ENCODE measurements at regions not wholly inside any gene's neighbourhood (a gene's known extent, or its start where the extent isn't known, plus 50 kb on each side); places are given as distances from the start of the nearest gene placed in this dataset.

DNA sequence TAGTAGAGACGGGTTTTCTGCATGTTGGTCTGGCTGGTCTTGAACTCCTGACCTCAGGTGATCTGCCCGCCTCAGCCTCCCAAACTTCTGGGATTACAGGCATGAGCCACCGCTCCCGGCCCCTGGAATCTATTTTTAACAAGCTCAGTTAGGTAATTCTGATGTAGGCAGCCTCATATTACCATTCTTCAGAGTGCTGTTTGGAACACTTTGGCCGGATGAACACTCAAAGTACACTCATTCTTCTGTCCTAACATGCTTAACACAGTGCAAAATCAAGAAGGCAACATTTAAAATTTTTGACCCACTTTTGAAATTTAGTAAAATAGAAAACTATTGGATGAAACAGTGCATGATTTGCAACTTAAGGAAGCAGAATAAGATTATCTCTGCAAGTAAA lies 586.7 kb upstream of the CHORDC1 start:
- no peak for DNase-seq

DNA sequence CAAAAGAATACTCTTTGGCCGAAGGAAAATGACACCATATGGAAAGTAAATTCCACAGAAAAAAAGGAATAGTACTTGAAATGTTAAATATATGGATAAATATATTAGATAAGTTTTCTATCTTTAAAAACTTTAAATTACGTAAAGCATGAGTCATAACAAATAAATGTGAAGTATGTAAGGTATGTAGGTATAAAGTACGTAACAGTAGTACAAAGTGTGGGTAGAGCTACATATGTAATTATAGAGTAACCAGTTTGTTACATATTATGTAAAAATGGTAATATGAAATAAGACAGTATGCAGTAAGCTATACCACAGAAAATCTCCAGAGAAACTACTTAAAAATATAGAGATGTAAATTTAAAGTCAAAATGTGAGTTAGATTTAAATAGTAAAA lies 582.3 kb upstream of the CHORDC1 start:
- no peak for DNase-seq

DNA sequence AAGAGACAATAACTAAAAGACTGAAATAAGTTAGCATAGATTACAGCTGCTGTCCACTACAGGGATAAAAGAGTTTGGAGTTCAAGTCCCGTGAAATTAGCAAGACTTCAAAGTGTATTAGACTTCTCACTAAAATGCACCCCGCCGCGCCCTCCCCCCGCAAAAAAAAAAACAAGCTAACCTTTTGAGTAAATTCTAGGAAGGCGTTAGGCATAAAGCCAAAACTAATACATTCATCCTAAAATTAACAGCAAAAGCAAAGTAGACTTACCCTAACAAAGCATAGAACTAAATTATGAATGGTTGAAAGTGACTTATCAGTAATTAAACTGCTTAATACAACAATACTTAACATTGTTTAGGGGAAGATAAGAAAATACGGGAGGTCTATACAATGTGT lies 581.0 kb upstream of the CHORDC1 start:
- no peak for DNase-seq

DNA sequence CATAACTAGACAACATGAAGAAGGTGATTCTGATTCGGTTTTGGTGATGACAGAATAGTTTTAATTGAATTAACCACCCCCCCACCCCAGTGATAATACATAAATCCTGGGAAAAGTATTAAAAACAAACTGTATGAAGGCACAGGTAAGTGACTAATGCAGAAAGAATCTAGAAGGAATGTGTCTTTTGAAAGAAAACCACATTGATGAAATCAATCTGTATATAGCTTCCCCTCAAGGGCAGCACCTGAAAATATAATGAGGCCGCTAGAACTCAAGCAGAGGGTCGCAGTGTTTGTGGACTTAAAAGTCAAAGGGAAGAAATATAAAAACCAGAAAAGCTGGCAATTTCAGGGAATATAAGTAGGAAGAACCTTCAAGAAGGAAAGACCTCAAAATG lies 580.5 kb upstream of the CHORDC1 start:
- DNase-seq = no peak

DNA sequence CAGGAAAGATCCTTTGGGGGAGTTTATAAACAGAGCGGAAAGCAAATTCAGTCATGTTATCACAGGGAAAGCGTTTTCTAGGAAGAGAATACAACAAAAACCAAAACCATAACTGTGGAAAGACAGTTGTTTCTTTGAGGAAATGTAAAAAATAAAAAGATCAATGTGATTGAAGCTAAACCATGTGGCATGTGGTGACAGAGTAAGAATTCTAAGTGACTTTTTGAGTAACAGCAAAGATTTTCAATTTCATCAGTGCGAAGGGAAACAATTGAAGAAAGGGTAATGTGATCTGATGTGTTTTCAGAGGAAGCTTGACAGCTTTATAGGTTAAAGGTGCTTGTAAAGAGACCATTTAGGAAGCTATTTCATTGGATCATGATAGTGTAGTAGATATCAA lies 575.9 kb upstream of the CHORDC1 start:
- no peak for DNase-seq

DNA sequence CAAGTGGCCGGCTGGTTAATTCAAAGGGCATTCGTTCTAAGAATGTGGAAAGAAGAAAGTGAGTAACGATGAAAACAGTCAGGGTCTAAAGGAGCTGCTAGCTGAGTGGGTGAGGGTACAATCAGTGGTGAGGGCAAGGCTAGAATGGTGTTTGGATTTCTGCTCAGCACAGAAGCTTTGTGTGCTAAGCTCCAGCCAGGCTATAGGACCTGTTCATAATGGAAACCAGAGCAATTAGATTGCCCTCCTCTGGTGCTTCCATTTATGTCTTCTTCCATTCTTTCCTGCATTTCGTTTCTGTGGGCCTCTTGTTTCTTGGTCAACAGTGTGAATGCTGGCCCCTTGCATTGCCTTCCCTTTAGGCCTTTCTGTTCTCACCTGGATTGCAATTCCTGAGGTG lies 572.9 kb upstream of the CHORDC1 start:
- no peak for DNase-seq

DNA sequence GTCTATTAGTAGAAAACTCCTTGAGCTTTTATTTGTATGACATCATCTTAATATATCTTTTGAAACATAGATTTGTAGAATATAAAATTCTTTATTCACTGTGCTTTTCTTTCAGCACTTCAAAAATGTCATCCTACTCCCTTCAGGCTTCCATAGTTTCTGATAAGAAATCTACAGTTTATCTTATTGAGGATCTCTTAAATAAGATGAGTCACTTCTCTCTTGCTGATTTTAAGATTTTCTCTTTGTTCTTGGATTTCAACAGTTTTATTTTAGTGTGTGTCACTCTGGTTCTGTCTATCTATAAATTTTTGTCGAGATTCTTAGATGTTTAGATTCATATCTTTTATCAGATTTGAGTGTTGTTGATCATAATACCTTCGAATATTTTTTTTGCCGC lies 566.1 kb upstream of the CHORDC1 start:
- no peak for DNase-seq

DNA sequence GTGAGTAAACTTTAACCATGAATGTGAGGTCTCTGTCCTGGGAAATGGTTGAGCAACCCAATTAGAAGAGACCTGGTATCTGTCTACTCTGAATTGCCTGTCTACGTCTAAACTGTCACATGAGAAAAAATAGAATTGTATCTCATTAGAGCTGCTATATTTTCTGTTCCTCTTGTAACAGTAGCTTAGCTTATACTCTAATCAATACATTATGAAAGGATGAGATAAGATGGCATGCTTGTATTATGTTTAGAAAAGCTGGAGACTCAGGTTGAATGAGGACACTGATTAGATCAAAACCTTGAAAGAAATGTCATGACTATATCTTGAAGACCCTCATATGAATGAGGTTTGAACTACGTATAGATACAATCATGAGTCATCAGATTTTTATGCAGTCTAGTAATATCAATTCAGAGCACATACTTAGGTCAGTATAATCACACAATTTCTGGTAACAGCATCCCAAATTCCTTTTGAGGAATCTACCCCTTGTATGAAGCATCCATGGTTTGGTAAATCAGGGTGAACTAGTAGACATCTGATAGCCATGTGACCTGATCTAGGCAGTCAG lies 561.5 kb upstream of the CHORDC1 start:
- DNase-seq = no peak

DNA sequence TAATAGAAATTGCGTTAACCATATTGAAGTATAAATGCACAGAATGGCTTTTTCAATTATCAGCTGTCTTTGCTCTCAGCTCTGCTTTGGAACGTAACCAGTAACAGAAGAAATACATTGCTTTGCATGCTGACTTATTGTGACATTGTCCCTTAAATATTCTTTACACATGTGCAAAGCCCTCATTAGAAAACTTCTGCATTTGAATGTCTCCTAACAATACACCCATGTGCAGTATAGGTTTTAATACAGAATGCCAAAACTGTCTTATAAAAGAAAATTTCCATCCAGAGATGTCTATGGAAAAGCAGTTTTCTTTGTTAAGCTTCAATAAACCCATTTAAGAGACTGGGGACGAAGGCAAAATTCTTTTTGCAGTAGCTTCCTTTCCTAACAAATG lies 560.3 kb upstream of the CHORDC1 start:
- no peak for DNase-seq

DNA sequence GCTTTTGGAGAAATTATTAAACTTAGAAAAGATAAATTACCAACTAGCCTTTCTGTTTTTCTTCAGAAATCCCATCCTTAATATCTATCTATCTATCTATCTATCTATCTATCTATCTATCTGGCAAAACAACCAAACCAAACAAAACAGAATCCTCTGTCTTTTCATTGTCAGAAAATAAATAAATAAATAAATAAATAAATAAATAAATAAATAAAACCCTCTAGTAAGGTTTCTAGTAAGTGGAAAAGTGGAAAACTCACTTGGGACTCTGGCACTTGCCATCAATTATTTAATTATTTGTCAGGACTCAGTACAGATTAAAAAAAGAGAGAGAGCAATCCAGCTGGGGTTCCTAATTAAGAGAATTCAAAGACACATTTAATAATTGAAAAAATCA lies 556.2 kb upstream of the CHORDC1 start:
- DNase-seq = no peak

DNA sequence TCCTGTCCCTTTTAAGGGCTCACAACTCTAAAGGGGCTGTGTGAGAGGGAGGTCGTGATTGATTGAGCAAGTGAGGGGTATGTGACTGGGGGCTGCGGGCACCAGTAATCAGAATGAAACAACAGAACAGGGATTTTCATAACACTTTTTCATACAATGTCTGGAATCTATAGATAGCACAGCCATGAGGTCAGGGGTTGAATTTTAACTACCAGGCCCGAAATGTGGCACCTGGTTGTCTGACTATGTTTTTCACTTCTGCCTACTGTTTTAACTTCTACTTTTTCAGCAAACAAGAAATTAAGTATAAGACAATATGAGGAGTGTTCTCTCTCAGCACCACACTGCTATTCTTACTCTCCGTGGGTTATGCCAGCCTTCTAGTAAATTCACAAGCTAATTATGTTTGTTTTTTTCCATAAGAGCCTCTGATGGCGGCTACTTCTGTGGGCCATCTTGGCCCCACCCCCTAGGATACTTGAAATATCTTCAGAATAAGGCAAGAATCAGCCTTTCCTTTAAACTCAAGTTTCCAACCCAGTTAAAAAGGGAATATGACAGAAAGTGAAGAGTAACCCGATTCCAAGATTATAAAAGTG lies 552.8 kb upstream of the CHORDC1 start:
- no peak for DNase-seq

DNA sequence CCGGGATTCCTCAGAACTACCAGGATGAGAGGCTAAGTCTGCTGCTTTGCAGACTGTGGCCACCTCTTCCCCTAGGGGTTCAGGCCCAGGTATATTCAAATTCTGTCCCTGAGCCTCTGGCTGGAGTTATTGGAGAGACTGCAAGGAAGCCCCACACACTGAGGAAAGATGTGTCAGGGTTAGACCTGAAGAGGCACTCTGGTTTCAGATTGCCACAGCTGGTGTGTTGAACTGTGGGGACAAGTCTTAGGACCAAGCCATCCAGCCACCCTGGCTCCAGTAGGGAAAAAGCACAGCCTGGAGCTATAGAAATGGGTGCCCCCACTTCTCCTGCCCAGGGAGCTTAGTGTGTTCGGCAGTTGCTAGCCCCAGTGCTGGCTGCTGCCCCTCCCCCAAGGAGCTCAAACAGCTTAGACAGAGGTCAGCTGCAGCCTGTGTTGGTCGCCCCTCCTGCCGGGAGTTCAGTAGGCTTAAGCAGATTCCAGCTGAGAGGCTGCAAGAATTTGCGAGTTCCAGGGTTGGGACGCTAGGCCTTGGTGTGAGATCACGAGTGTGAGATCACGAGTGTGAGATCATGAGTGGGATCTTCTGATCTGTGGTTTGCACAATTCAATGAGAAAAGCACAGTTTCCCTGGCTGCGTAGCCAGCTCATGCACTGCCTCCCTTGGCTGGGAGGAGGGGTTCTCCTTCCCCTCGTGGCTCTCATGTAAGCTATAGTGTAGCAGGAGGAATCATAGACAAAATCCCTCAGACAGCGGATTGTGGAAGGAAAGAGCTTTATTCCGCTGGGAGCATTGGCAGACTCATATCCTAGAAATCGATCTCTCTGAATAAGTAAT lies 552.1 kb upstream of the CHORDC1 start:
- no peak for DNase-seq

DNA sequence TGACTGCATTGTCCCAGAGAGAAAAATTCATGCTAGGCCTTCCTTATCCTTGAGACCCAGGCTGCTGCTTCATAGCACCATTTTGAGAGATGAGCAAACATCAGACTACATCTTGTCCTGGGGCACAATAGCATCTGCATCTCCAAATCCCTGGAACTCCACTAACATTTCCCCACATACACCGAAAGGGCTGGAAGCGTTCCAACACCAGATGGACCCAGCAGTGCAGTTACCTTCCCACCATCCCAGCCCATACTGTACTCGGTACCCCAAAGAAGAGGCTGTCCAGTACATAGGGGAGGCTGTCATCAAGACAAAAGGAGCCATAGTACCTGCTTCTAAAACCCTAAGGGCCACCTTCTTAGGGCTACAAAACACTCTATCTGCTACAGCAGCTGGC lies 547.2 kb upstream of the CHORDC1 start:
- DNase-seq = no peak

DNA sequence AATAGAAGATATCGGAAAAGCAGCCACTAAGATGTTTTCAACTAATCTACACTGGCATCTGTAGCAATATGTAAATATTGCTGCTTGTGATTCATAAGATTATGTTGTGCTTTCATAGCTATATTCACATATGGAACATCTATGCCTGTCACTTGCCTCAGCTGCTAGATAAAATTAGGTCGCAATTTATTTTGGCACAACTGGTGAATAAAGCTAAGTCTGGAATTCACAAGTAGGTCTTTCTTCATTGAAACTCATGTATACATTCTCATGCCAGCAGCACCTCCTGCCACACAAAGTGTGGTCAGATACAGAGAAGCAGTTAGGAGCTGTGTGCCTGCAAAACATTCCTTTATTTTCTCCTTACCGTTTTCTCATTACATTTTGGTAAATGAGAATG lies 543.3 kb upstream of the CHORDC1 start:
- DNase-seq = no peak

DNA sequence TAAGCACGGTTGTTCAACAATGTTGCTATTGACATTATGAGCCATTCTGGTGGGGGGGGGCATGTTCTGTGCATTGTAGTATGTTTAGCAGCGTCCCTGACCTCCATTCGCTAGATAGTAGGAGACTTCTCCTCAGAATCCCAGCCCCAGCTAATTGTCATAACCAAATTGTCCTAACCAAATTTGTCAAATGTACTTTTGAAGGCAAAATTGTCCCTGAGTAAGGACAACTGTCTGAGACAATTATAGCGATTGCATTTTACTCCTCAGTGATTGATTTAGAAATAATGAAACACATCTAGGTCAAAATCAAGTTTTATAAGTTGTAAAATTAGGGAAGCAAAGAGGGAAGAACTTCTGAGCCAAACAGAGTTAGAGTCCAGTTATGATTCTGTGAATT lies 541.8 kb upstream of the CHORDC1 start:
- no peak for DNase-seq

DNA sequence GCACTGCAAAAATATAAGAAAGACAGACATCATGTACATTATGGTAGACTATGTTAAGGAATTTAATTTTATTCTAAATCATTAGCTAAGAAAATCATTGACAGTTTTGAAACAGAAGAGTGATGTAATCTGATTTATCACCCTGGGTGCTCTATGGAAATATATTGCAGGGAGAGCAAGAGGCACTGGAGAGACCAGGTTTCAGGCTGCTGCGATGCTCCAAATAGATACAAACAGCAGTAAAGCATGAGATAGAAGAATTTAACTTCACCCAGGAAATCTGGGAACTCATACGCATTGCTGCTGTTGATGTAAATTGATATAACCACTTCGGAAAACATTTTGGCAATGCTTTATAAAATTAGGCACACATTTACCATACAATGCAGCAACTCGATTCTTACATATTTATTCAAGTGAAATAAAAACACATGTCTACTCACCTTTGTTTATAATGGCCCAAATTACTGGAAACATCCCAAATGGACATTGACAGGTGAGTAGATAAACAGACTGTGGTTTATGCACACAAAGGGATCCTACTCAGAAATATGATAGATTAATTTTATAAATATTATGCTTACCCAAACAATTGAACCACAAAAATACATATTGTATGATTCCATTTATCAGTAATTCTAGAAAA lies 535.1 kb upstream of the CHORDC1 start:
- no peak for DNase-seq

DNA sequence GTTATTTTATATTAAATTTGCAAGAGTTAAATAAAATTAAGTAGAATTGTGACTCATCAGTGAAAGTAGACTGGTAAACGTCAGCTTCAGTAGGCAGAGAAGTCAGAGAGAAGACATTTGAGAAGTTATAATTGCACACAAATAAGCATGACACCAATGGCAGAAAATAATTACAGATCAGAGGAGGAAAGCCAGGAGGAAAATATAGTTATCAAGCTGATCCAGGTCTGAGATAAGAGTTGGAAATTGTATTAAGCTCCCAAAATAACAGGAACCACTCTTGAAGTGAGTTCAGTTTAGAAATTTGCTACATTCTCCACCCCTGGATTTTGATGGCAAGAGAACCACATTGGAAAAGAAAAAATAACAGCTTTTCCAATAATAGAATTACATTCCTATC lies 533.8 kb upstream of the CHORDC1 start:
- DNase-seq = no peak

DNA sequence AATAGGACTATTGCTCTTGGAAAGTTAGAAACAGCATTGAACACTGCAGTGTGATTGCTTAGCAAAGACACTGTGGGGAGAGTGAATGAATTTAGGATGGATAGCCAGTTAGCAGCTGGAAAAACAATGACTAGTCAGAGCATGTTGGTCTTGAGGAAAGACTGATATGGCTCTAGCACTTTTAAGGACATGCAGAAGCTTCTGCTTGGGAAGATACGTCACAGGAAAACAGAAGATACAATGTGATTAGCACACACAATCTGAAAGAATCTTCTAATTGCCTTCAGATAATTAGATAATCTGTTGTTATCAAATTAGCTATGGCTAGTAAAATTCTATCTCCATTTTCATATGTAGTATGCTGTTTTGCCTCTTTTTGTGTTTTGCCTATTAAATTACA lies 530.7 kb upstream of the CHORDC1 start:
- DNase-seq = no peak

DNA sequence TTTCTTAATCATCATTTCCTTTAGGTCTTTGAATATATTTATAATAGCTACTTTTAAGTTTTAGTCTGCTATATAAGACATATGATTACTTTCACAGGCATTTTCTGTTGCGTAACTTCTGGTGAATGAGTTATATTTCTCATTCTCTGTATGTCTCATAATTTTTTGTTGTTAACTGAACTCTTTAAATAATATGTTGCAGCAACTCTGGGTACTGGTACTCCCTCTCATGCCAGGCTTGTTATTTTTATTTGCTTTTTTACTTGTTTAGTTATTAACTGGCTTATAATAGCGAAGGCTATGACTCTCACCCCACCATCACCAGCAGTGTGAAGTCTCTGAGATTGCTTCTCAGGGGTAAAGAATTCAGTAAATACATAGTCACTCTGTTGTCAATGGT lies 524.2 kb upstream of the CHORDC1 start:
- no peak for DNase-seq

DNA sequence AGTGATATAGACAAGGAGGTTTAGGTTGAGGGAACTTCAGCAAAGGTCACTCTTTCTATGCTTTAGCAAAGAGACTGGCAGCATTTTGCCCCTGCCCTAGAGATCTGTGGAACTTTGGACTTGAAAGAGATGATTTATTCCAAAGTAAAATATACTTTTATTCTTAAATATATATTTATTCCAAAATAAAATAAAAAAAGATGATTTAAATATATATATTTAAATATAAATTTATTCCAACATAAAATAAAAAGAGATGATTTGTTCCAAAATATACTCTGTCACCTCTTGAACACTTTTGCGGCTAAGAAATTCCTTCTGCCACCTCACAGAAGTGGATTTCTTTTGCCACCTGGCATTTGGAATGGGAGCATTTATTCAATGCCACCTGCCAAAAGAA lies 521.3 kb upstream of the CHORDC1 start:
- no peak for DNase-seq

DNA sequence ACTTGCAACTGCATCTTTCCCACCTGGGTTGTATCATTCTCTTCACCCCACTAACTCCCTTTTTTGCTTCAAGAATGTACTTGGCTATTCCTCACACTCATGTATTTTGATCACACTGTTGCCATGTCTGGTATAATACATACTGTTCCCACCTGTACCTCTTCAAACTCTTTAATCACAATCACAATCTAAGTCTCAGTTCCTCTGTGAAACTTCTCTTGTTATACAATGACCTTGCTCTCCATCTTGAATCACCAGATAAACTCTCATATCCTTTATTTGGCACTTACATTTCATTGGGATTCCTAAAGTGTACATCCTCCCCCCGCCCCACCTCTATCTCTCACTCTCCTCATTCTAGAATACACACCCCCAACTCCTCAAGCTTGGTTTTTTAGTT lies 516.0 kb upstream of the CHORDC1 start:
- DNase-seq = no peak

DNA sequence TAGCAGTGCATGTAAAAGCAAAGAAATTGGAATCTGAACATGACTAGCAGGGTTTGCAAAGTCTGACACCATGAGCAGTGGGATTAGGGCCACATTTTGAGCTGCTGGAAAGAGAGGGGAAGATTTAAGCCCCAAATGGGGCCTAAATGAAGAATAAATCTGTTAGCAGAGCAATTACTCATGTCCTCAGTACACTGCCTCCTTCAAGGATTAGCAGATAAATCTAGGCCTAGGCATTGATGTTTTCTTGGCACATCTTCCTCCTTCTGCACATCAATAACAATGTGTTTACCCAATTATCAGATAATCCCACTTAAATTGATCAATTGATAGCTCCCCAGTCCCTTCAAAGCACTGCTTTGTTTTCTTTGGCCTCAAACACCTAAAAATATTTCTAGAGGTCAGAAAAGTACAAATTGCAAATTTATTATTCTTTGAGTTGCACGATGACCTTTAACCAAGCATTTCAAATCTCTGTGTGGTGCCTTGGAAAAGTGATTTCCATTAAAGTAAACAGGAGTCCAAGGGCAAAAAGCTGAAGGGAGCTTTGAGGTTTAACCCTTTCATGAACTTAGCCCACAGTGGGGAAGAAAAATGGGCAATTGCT lies 514.7 kb upstream of the CHORDC1 start:
- no peak for DNase-seq

DNA sequence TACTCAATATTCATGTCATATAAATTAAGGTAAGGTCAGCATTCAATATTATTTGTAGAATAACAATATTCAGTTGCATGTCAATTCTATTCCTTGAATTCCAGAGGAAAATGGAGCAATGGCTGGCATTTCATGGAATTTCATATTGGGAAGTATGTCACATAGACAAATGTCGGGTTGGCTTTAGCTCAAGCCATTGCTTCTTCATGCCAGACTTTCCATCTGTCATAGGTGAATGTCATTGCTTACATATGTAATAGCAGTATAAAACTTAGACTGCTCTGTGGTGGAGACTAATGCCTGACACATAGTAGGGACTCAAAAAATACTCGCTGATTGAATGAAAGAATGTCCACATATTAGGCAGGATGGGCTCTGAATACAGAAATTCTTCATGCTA lies 509.6 kb upstream of the CHORDC1 start:
- no peak for DNase-seq

DNA sequence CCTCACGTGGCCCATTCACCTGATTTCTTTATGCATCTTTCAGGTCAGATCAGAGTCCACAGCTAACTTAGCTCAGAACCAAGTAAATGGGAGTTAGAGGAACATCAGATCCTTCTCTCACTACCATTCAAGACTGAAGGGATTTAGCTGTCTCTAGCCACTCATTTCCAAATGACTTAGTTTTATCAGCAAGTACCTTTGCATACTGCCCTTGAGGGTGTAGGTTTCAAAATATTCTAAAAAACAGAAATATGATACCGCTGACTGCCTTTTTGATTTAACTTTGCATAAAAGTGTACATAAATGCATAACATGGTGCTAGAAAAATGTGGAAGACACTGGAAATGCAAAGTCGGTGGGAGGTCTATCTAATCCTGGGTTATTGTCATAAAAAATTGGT lies 500.6 kb upstream of the CHORDC1 start:
- DNase-seq = no peak
